22Rv1 (cell line): ENCODE measurements at regions not wholly inside any gene's neighbourhood (a gene's known extent, or its start where the extent isn't known, plus 50 kb on each side); places are given as distances from the start of the nearest gene placed in this dataset.

Experiments
- H3K27ac ChIP-seq: fragments of 450-650 bp; 2 replicates; pipeline ENCODE4 v1.5.1; 2017
- ZFX ChIP-seq: fragments of 450-650 bp; IDR thresholded peaks from 2 replicates; pipeline ENCODE4 v1.6.1; 2017; ENCODE audit warnings: antibody characterized with exemption, borderline replicate concordance
- TF ChIP-seq, protein P1 (sequence below): fragments of 450-650 bp; IDR thresholded peaks from 2 replicates; pipeline ENCODE4 v1.5.1; 2017; ENCODE audit warnings: mild to moderate bottlenecking

DNA sequence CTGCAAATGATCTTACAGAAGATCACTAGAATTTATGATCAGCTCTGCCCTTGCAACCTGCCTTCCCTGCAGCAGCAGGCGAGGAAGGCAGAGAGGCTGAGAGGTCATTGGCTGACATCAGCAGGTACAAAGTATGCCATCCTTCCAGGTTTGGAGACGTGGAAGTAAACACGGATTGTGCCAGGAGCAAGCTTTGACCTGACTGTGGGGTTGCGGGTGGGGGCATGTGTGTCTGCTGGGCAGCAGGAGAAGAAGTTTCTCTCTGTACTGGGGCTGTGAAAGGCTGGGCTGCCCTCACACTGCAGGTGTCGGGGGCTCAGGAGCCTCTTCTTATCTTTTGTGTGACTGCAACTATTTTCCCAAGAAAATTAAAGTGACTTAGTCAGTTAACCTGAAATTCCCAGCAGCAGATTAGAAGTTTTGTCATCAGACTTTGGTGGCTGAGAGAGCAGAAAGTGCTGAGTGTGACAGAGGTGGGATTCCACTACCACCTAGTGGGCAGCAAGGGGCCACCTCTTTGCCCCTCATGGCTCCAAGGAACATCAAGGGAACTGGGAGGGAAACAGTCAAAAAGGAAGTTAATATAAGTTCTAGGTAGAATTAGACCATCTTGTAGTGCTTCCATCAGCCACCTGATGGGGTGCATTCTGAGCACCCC is 565.9 kb downstream of the ETS1 start:
- TF ChIP-seq, protein P1, sequence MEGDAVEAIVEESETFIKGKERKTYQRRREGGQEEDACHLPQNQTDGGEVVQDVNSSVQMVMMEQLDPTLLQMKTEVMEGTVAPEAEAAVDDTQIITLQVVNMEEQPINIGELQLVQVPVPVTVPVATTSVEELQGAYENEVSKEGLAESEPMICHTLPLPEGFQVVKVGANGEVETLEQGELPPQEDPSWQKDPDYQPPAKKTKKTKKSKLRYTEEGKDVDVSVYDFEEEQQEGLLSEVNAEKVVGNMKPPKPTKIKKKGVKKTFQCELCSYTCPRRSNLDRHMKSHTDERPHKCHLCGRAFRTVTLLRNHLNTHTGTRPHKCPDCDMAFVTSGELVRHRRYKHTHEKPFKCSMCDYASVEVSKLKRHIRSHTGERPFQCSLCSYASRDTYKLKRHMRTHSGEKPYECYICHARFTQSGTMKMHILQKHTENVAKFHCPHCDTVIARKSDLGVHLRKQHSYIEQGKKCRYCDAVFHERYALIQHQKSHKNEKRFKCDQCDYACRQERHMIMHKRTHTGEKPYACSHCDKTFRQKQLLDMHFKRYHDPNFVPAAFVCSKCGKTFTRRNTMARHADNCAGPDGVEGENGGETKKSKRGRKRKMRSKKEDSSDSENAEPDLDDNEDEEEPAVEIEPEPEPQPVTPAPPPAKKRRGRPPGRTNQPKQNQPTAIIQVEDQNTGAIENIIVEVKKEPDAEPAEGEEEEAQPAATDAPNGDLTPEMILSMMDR: no peak
- TF ChIP-seq ZFX: no peak
- H3K27ac ChIP-seq: no peak overlapping the region

- TF ChIP-seq, protein P1: no peak
- TF ChIP-seq ZFX: no peak
- H3K27ac ChIP-seq: no peak overlapping the region
Observed at GRCh38 chr11:128018692-128019091, 568.7 kb downstream of the ETS1 start.

DNA sequence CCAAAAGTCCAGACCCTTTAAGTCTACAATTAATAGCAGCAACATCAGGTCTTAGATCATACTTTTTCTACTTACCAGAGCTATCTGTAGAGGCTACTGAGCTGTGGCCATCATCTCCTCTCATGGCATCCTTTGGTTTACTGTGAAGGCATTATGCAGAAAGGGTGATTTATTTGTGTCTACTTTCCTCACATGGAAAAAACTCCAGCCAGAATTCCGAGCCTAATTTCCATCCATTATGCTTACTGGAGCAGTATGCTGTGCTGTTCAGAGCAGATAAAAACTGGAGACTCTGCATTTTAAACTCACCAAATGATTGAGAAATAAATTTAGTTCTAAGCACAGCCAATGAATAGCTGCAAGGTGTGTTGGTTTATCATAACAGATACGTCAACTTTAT is 581.8 kb downstream of the ETS1 start:
- TF ChIP-seq, protein P1: no peak
- no peak overlapping the region for H3K27ac ChIP-seq

DNA sequence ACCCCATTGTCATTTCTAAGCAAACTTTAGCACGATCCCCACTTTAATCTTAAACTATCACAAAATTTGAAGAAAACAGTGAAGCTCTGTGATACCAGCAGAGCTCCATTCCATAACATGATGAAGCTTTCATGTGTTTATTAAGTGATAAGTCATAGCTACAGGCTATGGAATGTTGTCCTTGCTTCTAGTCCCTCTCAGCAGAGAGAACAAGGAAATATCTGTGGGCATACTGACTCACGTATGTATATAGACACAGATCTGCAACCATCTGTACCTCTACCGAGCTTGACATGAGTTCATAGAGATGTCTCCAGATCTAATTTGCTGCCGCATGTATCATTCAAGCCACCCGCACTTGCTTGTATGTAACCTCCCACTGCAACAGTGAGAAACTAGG is 588.9 kb downstream of the ETS1 start:
- H3K27ac ChIP-seq: no peak overlapping the region
- TF ChIP-seq, protein P1: no peak
- no peak for TF ChIP-seq ZFX

DNA sequence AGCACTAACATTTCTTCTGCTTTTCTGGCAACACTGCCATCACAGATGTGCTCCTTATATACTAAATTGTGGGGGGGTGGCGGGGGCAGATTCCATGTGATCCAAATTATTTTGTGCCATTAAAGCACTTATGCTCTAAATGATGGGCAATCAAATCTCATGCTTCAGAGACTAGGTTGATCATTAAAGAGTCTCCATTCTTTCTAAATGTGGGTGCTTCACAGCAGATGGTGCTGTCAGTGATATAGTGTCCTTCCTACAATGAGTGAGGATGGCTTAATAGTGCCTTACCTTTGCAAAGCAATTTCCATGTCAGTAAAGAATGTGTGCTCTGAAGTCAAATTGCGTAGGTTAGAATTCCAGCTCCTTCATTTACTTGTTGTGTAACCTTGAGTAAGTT is 589.8 kb downstream of the ETS1 start:
- H3K27ac ChIP-seq: no peak overlapping the region
- TF ChIP-seq, protein P1: no peak
- TF ChIP-seq ZFX: no peak

DNA sequence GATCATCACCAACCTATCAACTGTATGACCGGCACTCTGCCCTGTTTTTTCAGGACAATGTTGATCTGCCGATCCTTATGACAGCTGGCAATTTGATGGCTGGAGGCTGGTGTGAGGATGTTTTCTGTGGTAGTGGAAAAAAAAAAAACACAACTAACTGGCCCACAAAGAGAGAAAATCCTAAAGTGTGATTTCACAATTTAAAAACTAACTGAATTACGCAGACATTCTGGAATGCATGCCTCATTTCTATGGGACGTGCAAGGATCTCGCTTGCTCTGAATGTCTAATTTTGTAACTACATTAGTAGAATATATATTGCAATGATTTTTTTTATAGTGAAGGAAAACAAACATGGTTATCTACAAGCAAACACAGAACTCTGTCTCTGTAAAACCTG is 590.5 kb downstream of the ETS1 start:
- no peak for TF ChIP-seq ZFX
- TF ChIP-seq, protein P1: no peak
- H3K27ac ChIP-seq: no peak overlapping the region

GRCh38 chr11:127995921-127996320 is 591.4 kb downstream of the ETS1 start:
- no peak for TF ChIP-seq ZFX
- TF ChIP-seq, protein P1: no peak
- H3K27ac ChIP-seq: no peak overlapping the region
